Eye (tissue), 1 donor: ENCODE measurements at regions not wholly inside any gene's neighbourhood (a gene's known extent, or its start where the extent isn't known, plus 50 kb on each side); places are given as distances from the start of the nearest gene placed in this dataset.
"Not testable (repeated sequence)": the region's sequence is repeated elsewhere in the genome, so short reads cannot be mapped to it uniquely, and the experiment has no call there.

Experiments
- DNase-seq: peaks from one replicate; pipeline ENCODE4 v3.0.0-alpha.2; 2015

DNA sequence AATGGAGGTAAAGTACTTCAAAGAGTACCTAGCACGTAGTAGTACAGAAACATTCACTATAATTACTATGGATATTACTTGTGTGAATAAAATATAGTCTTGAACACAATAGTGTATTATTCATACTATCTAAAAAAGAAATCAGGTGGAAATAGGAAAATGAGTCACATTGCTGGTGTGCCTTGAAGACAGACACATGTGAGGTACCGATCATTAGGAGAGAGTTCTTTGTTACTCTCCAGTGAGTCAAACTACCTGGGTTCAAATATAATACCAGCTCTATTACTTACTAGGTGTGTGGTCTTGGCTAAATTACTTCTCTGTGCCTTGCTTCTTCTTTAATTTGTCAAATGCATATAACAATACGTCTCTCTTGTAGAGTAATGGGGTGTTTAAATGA lies 50.8 kb upstream of the BEND6 start:
- DNase-seq, result no peak

DNA sequence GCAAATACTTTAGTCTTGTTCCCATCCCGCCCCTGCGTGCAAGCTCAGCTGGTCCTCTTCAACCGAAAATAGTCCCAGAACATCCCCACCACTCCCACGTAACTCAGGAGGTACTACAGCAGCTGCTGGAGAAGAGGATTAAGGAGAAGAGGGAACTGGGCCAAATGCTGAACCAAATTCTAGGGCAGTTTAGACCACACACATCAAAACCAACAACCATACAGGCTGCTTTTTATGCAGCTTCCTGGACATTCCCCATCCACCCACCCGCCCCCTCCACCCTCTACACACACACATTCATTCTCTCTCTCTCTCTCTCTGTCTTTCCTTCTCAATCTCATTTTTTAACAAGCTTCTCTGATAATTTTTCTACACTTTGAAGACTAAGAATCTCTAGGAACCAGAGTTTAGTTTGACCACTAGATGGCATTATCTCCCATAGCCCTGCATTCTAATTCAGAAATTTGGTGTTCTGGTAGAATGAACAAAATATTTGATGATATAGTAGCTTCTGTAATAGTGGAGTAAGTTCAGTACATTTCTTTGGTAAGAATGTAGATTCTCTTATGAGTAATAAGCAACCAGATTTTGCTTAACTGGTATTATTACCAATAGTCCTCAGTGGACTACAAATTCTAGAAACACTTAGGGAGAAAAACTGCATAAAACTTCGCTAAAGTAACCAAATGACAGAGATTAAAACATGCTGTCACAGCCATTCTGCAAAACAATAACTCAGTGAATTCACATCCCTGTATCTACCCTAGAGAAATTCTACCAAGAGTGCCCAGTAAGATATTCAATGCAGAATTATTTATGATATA lies 52.1 kb upstream of the BEND6 start:
- peak; percentile 75 for DNase-seq

GRCh38 chr6:56900784-56901183 lies 54.1 kb upstream of the BEND6 start:
- DNase-seq, result no peak

GRCh38 chr6:56899753-56900152 lies 55.2 kb upstream of the BEND6 start:
- DNase-seq, result no peak

GRCh38 chr6:56899311-56899710 lies 55.6 kb upstream of the BEND6 start:
- no peak for DNase-seq

DNA sequence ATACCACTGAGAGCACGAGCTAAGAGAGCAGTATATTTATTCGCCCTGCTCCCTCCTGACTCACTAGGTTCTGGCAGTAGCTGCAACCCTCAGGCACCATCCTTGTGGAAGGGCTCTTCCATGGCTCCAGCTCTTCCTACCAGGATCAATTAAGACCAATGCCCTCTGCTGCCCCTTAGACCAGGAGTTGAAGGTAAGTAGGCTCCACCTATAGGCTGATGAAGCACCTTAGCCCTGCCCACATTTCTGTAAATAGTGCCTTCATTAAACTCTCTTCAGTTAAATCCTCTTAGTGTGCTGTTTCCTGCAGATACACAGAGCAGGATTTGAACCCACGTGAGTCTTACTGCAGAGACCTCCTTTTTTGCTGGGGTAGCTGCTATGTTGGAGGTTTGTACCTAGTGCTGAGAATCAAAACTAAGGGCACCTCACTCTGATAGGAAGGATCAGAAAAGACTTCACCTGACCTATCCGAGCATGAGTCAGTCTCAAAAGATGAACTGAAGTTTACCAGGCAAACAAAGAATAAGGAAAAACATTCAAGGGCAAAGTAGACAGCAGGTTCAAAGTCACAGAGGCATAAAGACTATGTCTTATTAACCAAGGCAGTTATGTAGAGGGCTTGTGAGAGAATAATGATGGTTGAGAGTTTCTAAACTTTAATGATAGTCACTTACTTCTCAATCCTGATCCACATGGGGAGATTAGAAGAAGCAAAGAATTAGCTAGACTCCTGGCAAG lies 56.9 kb upstream of the BEND6 start:
- DNase-seq, result no peak

- no peak for DNase-seq
These were observed 63.2 kb upstream of the BEND6 start for GRCh38 chr6:56891754-56892153.

DNA sequence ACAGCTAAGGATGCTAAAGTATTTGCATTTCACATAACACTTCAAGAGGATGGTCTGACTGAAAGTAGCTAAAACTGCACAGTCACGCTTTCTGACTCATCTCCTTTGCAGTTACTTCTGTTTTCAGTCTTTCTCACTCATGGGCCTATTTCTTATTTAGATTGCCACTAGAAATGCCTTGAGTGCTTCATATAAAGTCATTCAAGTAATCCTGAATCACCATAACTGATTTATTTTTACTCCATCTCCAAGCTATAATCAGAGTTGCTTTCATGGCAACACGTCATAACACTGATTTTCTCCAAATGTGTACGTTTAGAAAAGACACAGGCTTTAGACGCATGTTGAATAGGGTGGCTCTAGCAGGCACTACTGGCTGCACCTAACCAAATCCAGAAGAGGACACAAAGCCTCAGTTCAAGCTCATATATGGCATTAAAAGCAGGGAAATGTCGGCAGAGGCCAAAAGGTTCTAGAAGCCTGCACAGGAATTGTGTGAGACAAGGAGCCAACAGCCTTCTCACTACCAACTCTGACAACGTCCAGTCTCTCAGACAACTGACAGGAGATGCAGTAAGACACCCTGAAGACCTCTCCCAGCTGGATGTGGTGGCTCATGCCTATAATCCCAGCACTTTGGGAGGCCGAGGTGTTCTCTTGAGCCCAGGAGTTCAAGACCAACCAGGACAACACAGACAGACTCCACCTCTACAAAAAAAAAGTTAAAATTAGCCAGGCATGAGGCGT lies 64.1 kb upstream of the BEND6 start:
- no peak for DNase-seq

DNA sequence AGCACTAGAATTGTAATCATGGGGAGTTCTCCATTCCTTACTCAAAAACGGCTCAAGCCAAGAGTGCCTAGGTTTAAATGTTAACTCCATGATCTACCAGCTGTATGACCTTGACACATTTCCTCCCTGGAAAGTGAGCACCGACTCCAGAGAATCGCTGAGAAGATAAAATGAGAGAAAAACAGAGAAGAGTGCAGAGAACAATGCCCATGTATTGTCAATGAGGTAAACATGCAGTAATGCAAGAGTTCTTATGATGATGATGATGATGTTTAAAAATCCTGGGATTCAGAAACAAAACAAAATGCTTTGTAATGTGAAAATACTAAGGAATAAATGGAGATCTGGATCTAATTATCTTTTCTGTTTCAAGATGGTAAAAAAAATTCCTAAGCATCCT lies 64.8 kb upstream of the BEND6 start:
- DNase-seq, result no peak

- no peak for DNase-seq
These were observed 65.4 kb upstream of the BEND6 start for GRCh38 chr6:56889492-56889891.

GRCh38 chr6:56888687-56889086 lies 66.2 kb upstream of the BEND6 start:
- DNase-seq, result no peak

- DNase-seq, result no peak
These were observed 67.8 kb upstream of the BEND6 start for GRCh38 chr6:56887086-56887485.

DNA sequence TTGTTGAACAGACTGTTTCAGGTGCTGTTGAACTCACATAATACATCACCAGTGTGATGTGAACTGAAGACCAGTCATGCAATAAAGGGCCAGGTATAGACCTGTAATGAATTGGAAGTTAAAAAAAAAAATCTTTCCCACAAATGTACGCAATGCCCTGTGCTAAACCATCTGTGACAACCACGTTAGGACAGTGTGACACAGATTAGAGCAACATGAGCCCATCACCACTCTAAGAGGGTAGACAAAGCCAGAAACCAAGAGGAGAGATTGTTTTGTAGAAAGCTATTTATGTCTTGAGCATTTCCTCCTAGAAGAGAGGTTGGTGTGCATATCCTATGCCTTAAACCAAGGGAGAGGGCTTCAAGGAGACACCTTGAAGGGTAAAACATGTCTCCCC lies 77.0 kb upstream of the BEND6 start:
- no peak for DNase-seq

DNA sequence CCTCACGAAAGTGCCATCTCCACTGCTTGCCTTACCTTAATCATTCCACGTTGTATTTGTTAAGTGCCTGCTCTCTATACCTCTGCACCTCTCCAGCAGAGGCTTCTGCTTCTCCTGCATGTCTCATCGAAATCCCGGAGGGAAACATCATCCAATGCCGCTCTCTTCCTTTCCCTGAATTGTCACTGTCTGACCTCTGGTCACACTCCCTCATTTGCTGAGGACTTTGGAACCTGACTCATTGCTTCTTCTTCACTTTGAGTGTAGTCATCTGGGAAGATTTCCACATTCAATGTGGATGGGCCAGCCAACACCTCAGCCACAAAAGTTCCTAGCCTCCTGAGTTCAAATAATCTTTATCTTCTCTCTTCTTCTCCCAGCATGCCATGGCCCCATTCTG lies 78.9 kb upstream of the BEND6 start:
- no peak for DNase-seq

- no peak for DNase-seq
These were observed 79.4 kb upstream of the BEND6 start for GRCh38 chr6:56875523-56875922.

DNA sequence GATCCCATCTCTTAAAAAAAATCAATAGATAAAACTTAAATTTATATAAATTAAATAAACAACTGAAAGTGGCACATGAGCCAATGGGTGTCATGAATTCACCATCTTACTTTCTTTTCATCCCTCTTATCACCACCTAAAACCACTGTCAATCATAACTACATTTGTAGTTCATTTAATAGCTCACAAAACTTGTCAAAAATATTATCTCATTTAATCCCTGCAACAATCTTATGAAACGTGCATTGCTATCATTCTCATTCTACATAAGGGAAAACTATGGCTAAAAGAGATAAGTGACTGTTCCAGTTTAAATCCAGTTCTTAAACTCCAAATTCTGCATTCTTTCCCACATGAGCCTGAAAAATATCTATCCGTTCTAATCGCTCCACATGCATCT lies 80.6 kb upstream of the BEND6 start:
- DNase-seq, result no peak

DNA sequence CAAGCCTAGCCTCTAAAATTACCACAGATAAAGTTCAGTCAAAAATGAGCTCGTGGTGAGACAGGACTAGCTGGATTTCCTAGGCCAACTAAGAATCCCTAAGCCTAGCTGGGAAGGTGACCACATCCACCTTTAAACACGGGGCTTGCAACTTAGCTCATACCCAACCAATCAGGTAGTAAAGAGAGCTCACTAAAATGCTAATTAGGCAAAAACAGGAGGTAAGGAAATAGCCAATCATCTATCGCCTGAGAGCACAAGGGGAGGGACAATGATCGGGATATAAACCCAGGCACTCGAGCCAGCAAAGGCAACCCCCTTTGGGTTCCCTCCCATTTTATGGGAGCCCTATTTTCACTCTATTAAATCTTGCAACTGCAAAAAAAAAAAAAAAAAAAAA lies 84.9 kb upstream of the BEND6 start:
- not testable (repeated sequence) for DNase-seq

GRCh38 chr6:56869346-56869745 lies 85.6 kb upstream of the BEND6 start:
- no peak for DNase-seq

- DNase-seq, result no peak
These were observed 86.2 kb upstream of the BEND6 start for GRCh38 chr6:56868687-56869086.

- no peak for DNase-seq
These were observed 87.9 kb upstream of the BEND6 start for GRCh38 chr6:56866917-56867522.

DNA sequence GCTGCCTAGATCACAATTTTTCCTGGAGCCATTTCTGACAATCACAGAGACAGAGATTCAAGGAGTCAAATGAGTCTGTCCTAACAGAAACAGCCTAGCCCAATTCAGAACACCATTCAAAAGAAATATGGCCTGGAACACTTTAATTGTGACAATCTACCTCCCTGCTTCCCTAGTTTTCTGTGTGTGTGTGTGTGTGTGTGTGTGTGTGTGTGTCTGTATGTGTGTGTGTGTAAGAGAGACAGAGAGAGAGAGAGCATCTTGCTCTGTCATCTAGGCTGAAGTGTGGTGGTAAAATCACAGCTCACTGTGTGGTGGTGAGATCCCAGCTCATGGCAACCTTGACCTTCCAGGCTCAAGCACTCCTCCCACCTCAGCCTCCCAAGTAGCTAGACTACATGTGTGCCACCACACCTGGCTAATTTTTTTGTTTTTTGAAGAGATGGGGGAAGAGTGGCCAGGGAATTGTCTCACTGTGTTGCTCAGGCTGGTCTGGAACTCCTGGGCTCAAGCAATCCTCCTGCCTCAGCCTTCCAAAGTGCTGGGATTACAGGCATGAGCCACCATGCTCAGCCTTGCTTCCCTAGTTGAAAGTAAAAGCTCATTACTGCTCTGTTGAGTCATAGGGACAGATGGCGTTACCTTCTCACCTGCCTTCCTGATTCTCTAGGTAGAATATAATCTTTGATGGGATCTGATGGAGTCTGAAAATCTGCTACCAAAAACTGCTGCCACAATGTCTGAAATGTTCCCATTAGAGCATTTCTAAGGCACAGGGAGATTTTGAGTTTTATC lies 89.6 kb upstream of the BEND6 start:
- no peak for DNase-seq

DNA sequence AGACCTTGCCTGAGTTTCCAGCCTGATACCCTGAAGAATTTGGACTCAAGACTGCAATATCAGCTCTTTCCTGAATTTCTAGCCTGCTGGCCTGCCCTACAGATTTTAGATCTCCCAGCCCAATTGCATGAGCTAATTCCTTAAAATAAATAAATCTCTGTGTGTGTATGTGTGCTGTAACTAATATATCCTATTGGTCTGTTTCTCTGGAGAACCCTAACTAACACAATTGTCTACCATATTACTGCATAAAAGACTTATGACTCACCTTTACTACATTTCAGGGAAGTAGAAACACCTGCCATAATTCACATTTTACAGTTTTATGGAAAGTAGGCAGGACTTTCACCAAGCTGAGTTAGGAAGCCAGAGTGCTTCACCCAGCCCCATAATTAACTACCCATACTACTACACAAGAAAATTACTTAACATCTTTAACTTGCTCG lies 90.7 kb upstream of the BEND6 start:
- no peak for DNase-seq
